ENCODE measurements at regions not wholly inside any gene's neighbourhood (a gene's known extent, or its start where the extent isn't known, plus 50 kb on each side); places are given as distances from the start of the nearest gene placed in this dataset.

- no peak for DNase-seq
Observed at GRCh38 chr2:128738446-128739110, 419.9 kb upstream of the HS6ST1 start.

- no peak for DNase-seq
Observed at GRCh38 chr2:128742467-128742866, 423.8 kb upstream of the HS6ST1 start.

GRCh38 chr2:128745946-128746345 is 427.3 kb upstream of the HS6ST1 start:
- no peak for DNase-seq

GRCh38 chr2:128746356-128746755 is 427.7 kb upstream of the HS6ST1 start:
- DNase-seq = no peak

GRCh38 chr2:128748336-128748735 is 429.7 kb upstream of the HS6ST1 start:
- DNase-seq = no peak

- no peak for DNase-seq
Observed at GRCh38 chr2:128748835-128749605, 430.4 kb upstream of the HS6ST1 start.

GRCh38 chr2:128750328-128751165 is 431.9 kb upstream of the HS6ST1 start:
- no peak for DNase-seq

GRCh38 chr2:128751746-128752145 is 433.1 kb upstream of the HS6ST1 start:
- DNase-seq = no peak

GRCh38 chr2:128752691-128753263 is 434.1 kb upstream of the HS6ST1 start:
- no peak for DNase-seq

- DNase-seq = no peak
Observed at GRCh38 chr2:128753321-128753720, 434.7 kb upstream of the HS6ST1 start.

GRCh38 chr2:128753800-128754199 is 435.1 kb upstream of the HS6ST1 start:
- no peak for DNase-seq

GRCh38 chr2:128754246-128754724 is 435.6 kb upstream of the HS6ST1 start:
- peak in 1 of 2 donors; percentile 47 for DNase-seq

- DNase-seq = no peak
Observed at GRCh38 chr2:128755695-128756364, 437.2 kb upstream of the HS6ST1 start.

GRCh38 chr2:128756365-128756717 is 437.7 kb upstream of the HS6ST1 start:
- no peak for DNase-seq

GRCh38 chr2:128765811-128766210 is 447.1 kb upstream of the HS6ST1 start:
- DNase-seq = no peak

- DNase-seq = no peak
Observed at GRCh38 chr2:128768041-128768440, 449.4 kb upstream of the HS6ST1 start.

- no peak for DNase-seq
Observed at GRCh38 chr2:128769457-128770142, 450.9 kb upstream of the HS6ST1 start.

GRCh38 chr2:128770143-128771085 is 451.7 kb upstream of the HS6ST1 start:
- DNase-seq = no peak

- no peak for DNase-seq
Observed at GRCh38 chr2:128771401-128771800, 452.7 kb upstream of the HS6ST1 start.

GRCh38 chr2:128772671-128773070 is 454.0 kb upstream of the HS6ST1 start:
- peak in 1 of 2 donors; percentile 5 for DNase-seq

Data from CD4-positive, alpha-beta T cell treated with Interleukin-4 for 1 hour (primary cell).